Large intestine (tissue), 3 donors: ENCODE measurements at regions not wholly inside any gene's neighbourhood (a gene's known extent, or its start where the extent isn't known, plus 50 kb on each side); places are given as distances from the start of the nearest gene placed in this dataset.
A peak's percentile ranks its signal among the peaks of the same experiment; 100 is the strongest.

ENCODE experiments used
- DNase-seq, 2 donors: peaks; one replicate each; pipeline versions ENCODE4 v3.0.0 to v3.0.0-alpha.2; 2013
- H3K27ac ChIP-seq: one replicate; pipeline ENCODE4 v1.5.1; 2013; ENCODE audit warnings: low read length
- H3K27me3 ChIP-seq: 2 replicates; pipeline ENCODE4 v1.6.1; 2013; ENCODE audit warnings: low read length; ENCODE audit not compliant: control insufficient read depth, insufficient read depth
- H3K36me3 ChIP-seq: 2 replicates; pipeline ENCODE4 v1.6.1; 2013; ENCODE audit warnings: low read length; ENCODE audit not compliant: control insufficient read depth, insufficient read depth
- H3K4me1 ChIP-seq: one replicate; pipeline ENCODE4 v1.6.1; 2013; ENCODE audit warnings: low read length; ENCODE audit not compliant: control insufficient read depth, insufficient read depth
- H3K4me3 ChIP-seq: one replicate; pipeline ENCODE4 v1.5.1; 2013; ENCODE audit warnings: low read length
- H3K9me3 ChIP-seq: one replicate; pipeline ENCODE4 v1.6.1; 2013; ENCODE audit warnings: mild to moderate bottlenecking, low read depth, low read length, moderate library complexity; ENCODE audit not compliant: control insufficient read depth
- WGBS: methylation state at CpG from one replicate; pipeline ENCODE4 v1.1.5; 2013; ENCODE audit warnings: low lambda C conversion rate; ENCODE audit not compliant: insufficient coverage; 5-methylcytosine and 5-hydroxymethylcytosine counted together

- Histone ChIP-seq H3K4me3 (no peak overlapping the region), H3K4me1 (no peaks in the 10 kb centered on the region), H3K9me3 (no peaks in the 10 kb centered on the region), H3K36me3 (no peaks in the 10 kb centered on the region), H3K27ac (no peak overlapping the region), H3K27me3 (no peaks in the 10 kb centered on the region)
- WGBS: 96% methylated on average over 4 of the region's 7 CpGs
- no peak for DNase-seq
These were observed 203.9 kb upstream of the PPFIA2 start for GRCh38 chr12:81963026-81963425.

DNA sequence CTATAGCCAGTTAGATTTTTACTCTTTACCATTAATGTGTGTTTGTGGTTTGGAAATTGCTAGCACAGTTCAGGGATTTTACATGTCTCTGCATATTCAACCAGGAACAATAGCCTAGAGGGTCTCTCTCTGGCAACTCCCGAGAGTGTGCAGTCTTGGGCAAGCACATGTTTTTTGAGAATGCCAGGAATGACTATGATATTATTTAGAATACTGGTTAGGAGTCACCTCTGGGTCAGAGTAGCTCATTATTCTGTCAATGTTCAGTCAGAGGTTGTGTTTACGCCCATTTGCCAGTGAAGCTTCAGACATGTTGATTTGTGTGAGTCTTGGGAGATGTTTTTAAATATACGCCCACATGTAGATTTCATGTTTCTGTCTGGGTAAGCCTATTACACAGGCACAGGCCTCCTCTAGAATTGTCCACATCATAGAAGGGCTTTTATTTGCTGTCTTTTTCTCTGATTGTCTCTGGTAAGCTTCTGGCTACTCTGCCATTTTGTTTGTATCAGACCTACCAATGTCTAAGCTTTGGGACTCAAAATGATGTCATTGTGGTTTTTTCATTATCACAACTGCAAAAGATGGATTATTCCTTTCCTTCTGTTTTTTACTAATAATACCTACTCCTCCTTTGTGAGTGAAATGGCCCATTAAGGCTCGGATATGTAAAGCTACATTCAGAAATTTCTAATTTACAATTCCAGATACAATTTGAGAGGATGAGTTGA lies 203.1 kb upstream of the PPFIA2 start:
- DNase-seq: no peak
- Histone ChIP-seq H3K36me3 (no peaks in the 10 kb centered on the region), H3K4me3 (no peak overlapping the region), H3K9me3 (no peaks in the 10 kb centered on the region), H3K27ac (no peak overlapping the region), H3K27me3 (no peaks in the 10 kb centered on the region), H3K4me1 (no peaks in the 10 kb centered on the region)
- WGBS: 100% methylated on average over 1 of the region's 4 CpGs

- Histone ChIP-seq H3K27ac (no peak overlapping the region), H3K27me3 (no peaks in the 10 kb centered on the region), H3K4me3 (no peak overlapping the region), H3K4me1 (no peaks in the 10 kb centered on the region), H3K36me3 (no peaks in the 10 kb centered on the region), H3K9me3 (no peaks in the 10 kb centered on the region)
- no peak for DNase-seq
- no CpG with 5 or more reads among the region's 1 CpG for WGBS
These were observed 199.3 kb upstream of the PPFIA2 start for GRCh38 chr12:81958406-81958805.

GRCh38 chr12:81957631-81958030 lies 198.5 kb upstream of the PPFIA2 start:
- H3K9me3 ChIP-seq: no peaks in the 10 kb centered on the region
- no peak overlapping the region for H3K4me3 ChIP-seq
- DNase-seq: no peak
- H3K27ac ChIP-seq: no peak overlapping the region
- no peaks in the 10 kb centered on the region for H3K36me3 ChIP-seq
- no peaks in the 10 kb centered on the region for H3K27me3 ChIP-seq
- H3K4me1 ChIP-seq: no peaks in the 10 kb centered on the region

- Histone ChIP-seq H3K27ac (no peak overlapping the region), H3K9me3 (no peaks in the 10 kb centered on the region), H3K4me3 (no peak overlapping the region), H3K4me1 (no peaks in the 10 kb centered on the region), H3K27me3 (no peaks in the 10 kb centered on the region), H3K36me3 (no peaks in the 10 kb centered on the region)
- WGBS: no CpG with 5 or more reads among the region's 1 CpG
- DNase-seq: no peak
These were observed 197.3 kb upstream of the PPFIA2 start for GRCh38 chr12:81956468-81956860.

DNA sequence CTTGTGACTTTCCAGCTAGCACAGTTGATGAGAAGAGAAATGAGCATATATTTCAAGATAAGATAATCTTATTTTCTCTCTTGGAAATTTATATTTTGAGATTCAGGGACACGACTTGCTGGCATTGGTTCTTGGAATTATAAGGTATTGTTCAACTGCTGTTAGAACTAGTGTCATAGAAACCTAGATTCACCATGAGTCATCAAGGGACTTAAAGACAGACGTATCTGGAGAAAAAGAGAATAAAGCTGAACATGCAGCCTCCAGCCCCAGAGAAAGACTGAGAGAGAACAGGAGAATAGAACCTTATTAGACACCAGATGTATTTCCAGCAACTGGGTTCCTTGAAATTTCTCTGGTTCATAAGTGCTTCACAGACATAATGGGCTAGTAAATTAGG lies 194.4 kb upstream of the PPFIA2 start:
- WGBS: no CpG with 5 or more reads among the region's 2 CpGs
- Histone ChIP-seq H3K36me3 (no peaks in the 10 kb centered on the region), H3K4me1 (no peaks in the 10 kb centered on the region), H3K9me3 (no peaks in the 10 kb centered on the region), H3K4me3 (no peak overlapping the region), H3K27me3 (no peaks in the 10 kb centered on the region), H3K27ac (no peak overlapping the region)
- no peak for DNase-seq

- DNase-seq: no peak
- Histone ChIP-seq H3K27ac (no peak overlapping the region), H3K9me3 (no peaks in the 10 kb centered on the region), H3K4me3 (no peak overlapping the region), H3K36me3 (no peaks in the 10 kb centered on the region), H3K27me3 (no peaks in the 10 kb centered on the region), H3K4me1 (no peaks in the 10 kb centered on the region)
- 83% methylated on average over 1 of the region's 3 CpGs for WGBS
These were observed 191.7 kb upstream of the PPFIA2 start for GRCh38 chr12:81950871-81951270.

DNA sequence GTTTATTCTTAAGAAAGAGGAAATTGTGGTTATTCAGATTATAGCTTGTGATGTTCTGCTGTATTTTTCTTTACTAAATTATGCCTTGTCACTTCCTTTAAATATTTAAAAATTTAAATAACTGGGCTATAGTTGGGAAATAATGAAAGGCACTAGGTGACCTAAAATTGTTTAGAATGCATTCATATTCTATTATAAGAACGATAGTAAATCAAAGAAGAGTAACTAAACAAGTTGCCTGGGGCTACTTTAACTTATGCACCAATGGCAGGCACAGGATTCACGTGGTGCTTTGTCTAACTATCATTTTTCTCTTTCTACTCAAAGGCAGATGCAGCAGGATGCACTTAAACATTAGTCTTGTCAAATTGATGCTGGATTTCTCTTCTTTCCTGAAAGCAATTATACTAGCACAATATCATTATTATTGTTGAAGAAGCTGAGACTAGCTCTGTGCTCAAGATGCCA lies 190.7 kb upstream of the PPFIA2 start:
- Histone ChIP-seq H3K27ac (no peak overlapping the region), H3K4me1 (no peaks in the 10 kb centered on the region), H3K4me3 (no peak overlapping the region), H3K36me3 (no peaks in the 10 kb centered on the region), H3K27me3 (no peaks in the 10 kb centered on the region), H3K9me3 (no peaks in the 10 kb centered on the region)
- no peak for DNase-seq
- WGBS: 53% methylated on average over 2 of the region's 2 CpGs

- Histone ChIP-seq H3K4me3 (no peak overlapping the region), H3K4me1 (no peaks in the 10 kb centered on the region), H3K36me3 (no peaks in the 10 kb centered on the region), H3K27ac (no peak overlapping the region), H3K27me3 (no peaks in the 10 kb centered on the region), H3K9me3 (no peaks in the 10 kb centered on the region)
- DNase-seq: no peak
- WGBS: no CpG with 5 or more reads among the region's 2 CpGs
These were observed 190.3 kb upstream of the PPFIA2 start for GRCh38 chr12:81949416-81949815.

DNA sequence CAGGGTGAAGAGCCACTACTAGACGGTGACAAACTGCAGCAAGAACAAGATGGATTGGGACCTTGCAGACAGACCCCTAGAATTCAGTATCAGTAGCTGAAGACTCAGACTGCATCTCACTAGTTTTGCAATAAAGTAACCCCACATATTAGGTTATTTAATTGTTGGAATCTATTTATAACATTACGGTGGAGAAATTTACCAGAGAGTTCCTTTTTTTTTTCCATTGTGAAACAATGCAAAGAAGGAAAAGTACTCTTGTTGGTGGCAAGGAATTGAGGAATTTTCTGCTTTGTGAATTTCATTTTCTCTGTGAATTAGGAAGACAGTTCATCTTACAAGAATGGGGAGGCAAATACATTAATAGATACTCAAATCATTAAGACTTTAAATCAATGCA lies 185.7 kb upstream of the PPFIA2 start:
- no peaks in the 10 kb centered on the region for H3K9me3 ChIP-seq
- no peaks in the 10 kb centered on the region for H3K36me3 ChIP-seq
- DNase-seq: no peak
- no peak overlapping the region for H3K27ac ChIP-seq
- WGBS: 100% methylated on average over 2 of the region's 2 CpGs
- H3K27me3 ChIP-seq: no peaks in the 10 kb centered on the region
- no peak overlapping the region for H3K4me3 ChIP-seq
- no peaks in the 10 kb centered on the region for H3K4me1 ChIP-seq

DNA sequence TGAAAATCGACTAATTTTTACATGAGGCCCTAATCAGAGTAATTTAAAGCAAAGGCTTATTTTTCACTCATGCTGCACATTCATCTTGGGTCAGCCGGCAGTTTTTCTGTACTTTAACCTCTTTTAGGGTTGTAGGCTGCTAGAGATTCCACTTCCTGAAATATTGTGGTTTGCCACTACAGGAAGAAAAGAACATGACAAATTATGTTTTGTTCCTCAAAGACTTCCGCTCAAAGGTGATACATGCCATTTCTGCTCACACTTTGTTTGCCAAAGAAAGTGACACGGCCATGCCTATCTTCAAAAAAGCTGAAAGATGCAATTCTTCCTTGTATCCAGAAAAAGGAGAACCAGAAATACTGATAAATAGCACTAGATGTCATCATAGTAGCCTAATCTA lies 183.4 kb upstream of the PPFIA2 start:
- WGBS: 20% methylated on average over 1 of the region's 4 CpGs
- DNase-seq: peak; percentile 6 to 9
- Histone ChIP-seq H3K36me3 (no peaks in the 10 kb centered on the region), H3K9me3 (no peaks in the 10 kb centered on the region), H3K4me3 (no peak overlapping the region), H3K27me3 (no peaks in the 10 kb centered on the region), H3K27ac (no peak overlapping the region), H3K4me1 (no peaks in the 10 kb centered on the region)
